H1 (cell line): ENCODE measurements at regions not wholly inside any gene's neighbourhood (a gene's known extent, or its start where the extent isn't known, plus 50 kb on each side); places are given as distances from the start of the nearest gene placed in this dataset.

Experiments used
- PHF8 ChIP-seq: fragments of 200-600 bp; sonication (generic); conservative IDR thresholded peaks from 2 replicates; pipeline ENCODE4 v1.7.1; 2012; ENCODE audit warnings: low read depth, mild to moderate bottlenecking, inconsistent platforms, low read length, moderate library complexity
- POU5F1 ChIP-seq: IDR thresholded peaks from 2 replicates; pipeline ENCODE4 v1.6.1; 2011; ENCODE audit warnings: low read depth, mild to moderate bottlenecking, low read length, moderate library complexity
- TEAD4 ChIP-seq: IDR thresholded peaks from 2 replicates; pipeline ENCODE4 v1.6.1; 2012; ENCODE audit warnings: low read depth, low read length, inconsistent platforms, mixed read lengths

- TF ChIP-seq TEAD4: no peak
- no peak for TF ChIP-seq PHF8
- no peak for TF ChIP-seq POU5F1
- TF ChIP-seq, all 59 proteins: peak for 0
Measured at GRCh38 chr13:84741253-84741652, 859.0 kb upstream of the SLITRK1 start (continued).
